ENCODE measurements at regions not wholly inside any gene's neighbourhood (a gene's known extent, or its start where the extent isn't known, plus 50 kb on each side); places are given as distances from the start of the nearest gene placed in this dataset.

DNA sequence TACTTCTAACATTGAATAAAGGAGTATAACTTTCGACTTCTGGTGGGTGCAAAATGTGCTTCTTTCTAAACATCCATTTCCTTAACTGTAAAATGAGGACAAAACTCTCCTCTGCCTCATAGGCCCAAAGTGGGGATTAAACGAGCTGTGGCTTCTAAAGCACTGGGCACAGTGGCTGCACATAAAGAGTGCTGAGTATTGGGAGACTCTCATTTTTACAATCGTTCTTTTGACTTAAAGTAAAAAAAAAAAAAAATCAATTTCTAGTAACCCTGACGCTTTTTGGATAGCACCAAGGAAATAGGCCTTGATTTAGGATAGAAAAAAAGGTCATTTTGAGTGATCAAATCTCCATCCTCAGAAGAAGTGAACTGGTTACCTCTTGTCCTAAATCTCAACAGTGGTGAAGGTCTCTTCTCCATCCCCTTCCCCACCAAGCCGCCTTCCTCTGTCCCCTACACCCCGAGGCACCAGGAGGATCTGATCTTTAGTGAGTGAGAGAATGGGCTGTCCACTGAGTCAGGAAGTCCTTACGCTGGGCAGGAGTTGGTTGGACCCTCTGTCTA is 161.6 kb downstream of the DDX1 start:
- TF ChIP-seq, protein P1, sequence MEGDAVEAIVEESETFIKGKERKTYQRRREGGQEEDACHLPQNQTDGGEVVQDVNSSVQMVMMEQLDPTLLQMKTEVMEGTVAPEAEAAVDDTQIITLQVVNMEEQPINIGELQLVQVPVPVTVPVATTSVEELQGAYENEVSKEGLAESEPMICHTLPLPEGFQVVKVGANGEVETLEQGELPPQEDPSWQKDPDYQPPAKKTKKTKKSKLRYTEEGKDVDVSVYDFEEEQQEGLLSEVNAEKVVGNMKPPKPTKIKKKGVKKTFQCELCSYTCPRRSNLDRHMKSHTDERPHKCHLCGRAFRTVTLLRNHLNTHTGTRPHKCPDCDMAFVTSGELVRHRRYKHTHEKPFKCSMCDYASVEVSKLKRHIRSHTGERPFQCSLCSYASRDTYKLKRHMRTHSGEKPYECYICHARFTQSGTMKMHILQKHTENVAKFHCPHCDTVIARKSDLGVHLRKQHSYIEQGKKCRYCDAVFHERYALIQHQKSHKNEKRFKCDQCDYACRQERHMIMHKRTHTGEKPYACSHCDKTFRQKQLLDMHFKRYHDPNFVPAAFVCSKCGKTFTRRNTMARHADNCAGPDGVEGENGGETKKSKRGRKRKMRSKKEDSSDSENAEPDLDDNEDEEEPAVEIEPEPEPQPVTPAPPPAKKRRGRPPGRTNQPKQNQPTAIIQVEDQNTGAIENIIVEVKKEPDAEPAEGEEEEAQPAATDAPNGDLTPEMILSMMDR (IDR thresholded peaks at IDR 0.05), result no peak
- TF ChIP-seq TCF7L2 (IDR thresholded peaks at IDR 0.05; ENCODE audit: low read depth, low read length) (no peak), POLR2AphosphoS5 (IDR thresholded peaks at IDR 0.05; ENCODE audit: low read depth, low read length) (no peak)
